HEK293 (cell line): ENCODE measurements at regions not wholly inside any gene's neighbourhood (a gene's known extent, or its start where the extent isn't known, plus 50 kb on each side); places are given as distances from the start of the nearest gene placed in this dataset.

ENCODE experiments used
- MEIS1 ChIP-seq: sonication (generic); formaldehyde crosslinking; IDR thresholded peaks from 2 replicates; pipeline ENCODE4 v1.8.1; 2022; ENCODE audit warnings: missing genetic modification reagents, mild to moderate bottlenecking, borderline replicate concordance
- ZFP41 ChIP-seq: fragments of 450-650 bp; formaldehyde crosslinking; IDR thresholded peaks from 2 replicates; pipeline ENCODE4 v1.5.1; 2016; ENCODE audit warnings: missing biosample characterization, missing genetic modification characterization, borderline replicate concordance
- ZNF121 ChIP-seq: fragments of 450-650 bp; formaldehyde crosslinking; IDR thresholded peaks from 2 replicates; pipeline ENCODE4 v1.5.1; 2016; ENCODE audit warnings: missing biosample characterization, missing genetic modification characterization
- ZNF23 ChIP-seq: fragments of 450-650 bp; formaldehyde crosslinking; IDR thresholded peaks from 2 replicates; pipeline ENCODE4 v1.5.1; 2016; ENCODE audit warnings: missing biosample characterization, missing genetic modification characterization, borderline replicate concordance
- ZNF394 ChIP-seq: fragments of 450-650 bp; formaldehyde crosslinking; IDR thresholded peaks from 2 replicates; pipeline ENCODE4 v1.5.1; 2016; ENCODE audit warnings: missing biosample characterization, missing genetic modification characterization, mild to moderate bottlenecking, moderate library complexity, borderline replicate concordance
- ZNF501 ChIP-seq: fragments of 450-650 bp; formaldehyde crosslinking; IDR thresholded peaks from 2 replicates; pipeline ENCODE4 v1.5.1; 2016; ENCODE audit warnings: missing biosample characterization, missing genetic modification characterization
- TF ChIP-seq, protein P1 (sequence below): fragments of 450-650 bp; formaldehyde crosslinking; IDR thresholded peaks from 2 replicates; pipeline ENCODE4 v1.5.1; 2016; ENCODE audit warnings: missing biosample characterization, missing genetic modification characterization
- TF ChIP-seq, protein P2 (sequence below): fragments of 450-650 bp; formaldehyde crosslinking; IDR thresholded peaks from 2 replicates; pipeline ENCODE4 v1.5.1; 2016; ENCODE audit warnings: missing biosample characterization, missing genetic modification characterization
- TF ChIP-seq, protein P3 (sequence below): fragments of 450-650 bp; formaldehyde crosslinking; IDR thresholded peaks from 2 replicates; pipeline ENCODE4 v1.5.1; 2016; ENCODE audit warnings: missing biosample characterization, missing genetic modification characterization
- TF ChIP-seq, protein P4 (sequence below): fragments of 450-650 bp; formaldehyde crosslinking; IDR thresholded peaks from 2 replicates; pipeline ENCODE4 v1.5.1; 2016; ENCODE audit warnings: missing biosample characterization, missing genetic modification characterization, borderline replicate concordance
- TF ChIP-seq, protein P5 (sequence below): fragments of 450-650 bp; formaldehyde crosslinking; IDR thresholded peaks from 2 replicates; pipeline ENCODE4 v1.5.1; 2016; ENCODE audit warnings: missing biosample characterization, missing genetic modification characterization

DNA sequence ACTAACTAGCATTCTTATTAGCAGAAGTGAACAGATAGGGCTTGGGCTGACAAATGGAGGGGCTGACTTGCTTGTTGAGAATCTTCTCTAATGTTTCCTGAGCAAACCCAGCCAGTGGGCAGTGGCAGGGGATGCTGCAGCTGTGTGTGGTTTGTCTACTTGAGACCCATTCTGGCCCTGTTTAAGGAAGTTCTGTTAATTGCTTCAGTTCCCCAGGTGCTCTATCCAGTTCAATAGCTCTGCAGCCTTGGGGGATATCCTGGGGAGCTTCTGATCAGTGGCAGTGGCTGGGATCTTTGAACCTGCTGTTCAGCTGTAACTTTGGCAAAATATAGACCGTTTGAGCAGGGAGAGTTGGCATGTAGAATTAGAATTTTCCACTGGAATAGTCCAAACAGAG lies 137.4 kb downstream of the ZNF326 start:
- TF ChIP-seq, protein P1, sequence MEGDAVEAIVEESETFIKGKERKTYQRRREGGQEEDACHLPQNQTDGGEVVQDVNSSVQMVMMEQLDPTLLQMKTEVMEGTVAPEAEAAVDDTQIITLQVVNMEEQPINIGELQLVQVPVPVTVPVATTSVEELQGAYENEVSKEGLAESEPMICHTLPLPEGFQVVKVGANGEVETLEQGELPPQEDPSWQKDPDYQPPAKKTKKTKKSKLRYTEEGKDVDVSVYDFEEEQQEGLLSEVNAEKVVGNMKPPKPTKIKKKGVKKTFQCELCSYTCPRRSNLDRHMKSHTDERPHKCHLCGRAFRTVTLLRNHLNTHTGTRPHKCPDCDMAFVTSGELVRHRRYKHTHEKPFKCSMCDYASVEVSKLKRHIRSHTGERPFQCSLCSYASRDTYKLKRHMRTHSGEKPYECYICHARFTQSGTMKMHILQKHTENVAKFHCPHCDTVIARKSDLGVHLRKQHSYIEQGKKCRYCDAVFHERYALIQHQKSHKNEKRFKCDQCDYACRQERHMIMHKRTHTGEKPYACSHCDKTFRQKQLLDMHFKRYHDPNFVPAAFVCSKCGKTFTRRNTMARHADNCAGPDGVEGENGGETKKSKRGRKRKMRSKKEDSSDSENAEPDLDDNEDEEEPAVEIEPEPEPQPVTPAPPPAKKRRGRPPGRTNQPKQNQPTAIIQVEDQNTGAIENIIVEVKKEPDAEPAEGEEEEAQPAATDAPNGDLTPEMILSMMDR (tag by site-specific recombination): no peak
- TF ChIP-seq ZFP41 (tag by site-specific recombination) (no peak), ZNF501 (tag by site-specific recombination) (no peak), ZNF23 (tag by site-specific recombination) (no peak), ZNF394 (tag by site-specific recombination) (no peak), MEIS1 (no peak), ZNF121 (tag by site-specific recombination) (no peak)
- TF ChIP-seq, protein P2, sequence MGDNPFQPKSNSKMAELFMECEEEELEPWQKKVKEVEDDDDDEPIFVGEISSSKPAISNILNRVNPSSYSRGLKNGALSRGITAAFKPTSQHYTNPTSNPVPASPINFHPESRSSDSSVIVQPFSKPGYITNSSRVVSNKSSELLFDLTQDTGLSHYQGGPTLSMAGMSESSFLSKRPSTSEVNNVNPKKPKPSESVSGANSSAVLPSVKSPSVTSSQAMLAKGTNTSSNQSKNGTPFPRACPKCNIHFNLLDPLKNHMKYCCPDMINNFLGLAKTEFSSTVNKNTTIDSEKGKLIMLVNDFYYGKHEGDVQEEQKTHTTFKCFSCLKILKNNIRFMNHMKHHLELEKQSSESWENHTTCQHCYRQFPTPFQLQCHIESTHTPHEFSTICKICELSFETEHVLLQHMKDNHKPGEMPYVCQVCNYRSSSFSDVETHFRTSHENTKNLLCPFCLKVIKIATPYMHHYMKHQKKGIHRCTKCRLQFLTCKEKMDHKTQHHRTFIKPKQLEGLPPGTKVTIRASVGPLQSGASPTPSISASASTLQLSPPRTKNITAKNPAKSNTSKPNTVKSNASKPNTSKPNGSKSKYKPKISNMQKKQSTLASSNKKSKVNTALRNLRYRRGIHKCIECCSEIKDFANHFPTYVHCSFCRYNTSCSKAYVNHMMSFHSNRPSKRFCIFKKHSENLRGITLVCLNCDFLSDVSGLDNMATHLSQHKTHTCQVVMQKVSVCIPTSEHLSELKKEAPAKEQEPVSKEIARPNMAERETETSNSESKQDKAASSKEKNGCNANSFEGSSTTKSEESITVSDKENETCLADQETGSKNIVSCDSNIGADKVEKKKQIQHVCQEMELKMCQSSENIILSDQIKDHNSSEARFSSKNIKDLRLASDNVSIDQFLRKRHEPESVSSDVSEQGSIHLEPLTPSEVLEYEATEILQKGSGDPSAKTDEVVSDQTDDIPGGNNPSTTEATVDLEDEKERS (tag by site-specific recombination): no peak
- TF ChIP-seq, protein P3, sequence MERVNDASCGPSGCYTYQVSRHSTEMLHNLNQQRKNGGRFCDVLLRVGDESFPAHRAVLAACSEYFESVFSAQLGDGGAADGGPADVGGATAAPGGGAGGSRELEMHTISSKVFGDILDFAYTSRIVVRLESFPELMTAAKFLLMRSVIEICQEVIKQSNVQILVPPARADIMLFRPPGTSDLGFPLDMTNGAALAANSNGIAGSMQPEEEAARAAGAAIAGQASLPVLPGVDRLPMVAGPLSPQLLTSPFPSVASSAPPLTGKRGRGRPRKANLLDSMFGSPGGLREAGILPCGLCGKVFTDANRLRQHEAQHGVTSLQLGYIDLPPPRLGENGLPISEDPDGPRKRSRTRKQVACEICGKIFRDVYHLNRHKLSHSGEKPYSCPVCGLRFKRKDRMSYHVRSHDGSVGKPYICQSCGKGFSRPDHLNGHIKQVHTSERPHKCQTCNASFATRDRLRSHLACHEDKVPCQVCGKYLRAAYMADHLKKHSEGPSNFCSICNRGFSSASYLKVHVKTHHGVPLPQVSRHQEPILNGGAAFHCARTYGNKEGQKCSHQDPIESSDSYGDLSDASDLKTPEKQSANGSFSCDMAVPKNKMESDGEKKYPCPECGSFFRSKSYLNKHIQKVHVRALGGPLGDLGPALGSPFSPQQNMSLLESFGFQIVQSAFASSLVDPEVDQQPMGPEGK (tag by site-specific recombination): no peak
- TF ChIP-seq, protein P4, sequence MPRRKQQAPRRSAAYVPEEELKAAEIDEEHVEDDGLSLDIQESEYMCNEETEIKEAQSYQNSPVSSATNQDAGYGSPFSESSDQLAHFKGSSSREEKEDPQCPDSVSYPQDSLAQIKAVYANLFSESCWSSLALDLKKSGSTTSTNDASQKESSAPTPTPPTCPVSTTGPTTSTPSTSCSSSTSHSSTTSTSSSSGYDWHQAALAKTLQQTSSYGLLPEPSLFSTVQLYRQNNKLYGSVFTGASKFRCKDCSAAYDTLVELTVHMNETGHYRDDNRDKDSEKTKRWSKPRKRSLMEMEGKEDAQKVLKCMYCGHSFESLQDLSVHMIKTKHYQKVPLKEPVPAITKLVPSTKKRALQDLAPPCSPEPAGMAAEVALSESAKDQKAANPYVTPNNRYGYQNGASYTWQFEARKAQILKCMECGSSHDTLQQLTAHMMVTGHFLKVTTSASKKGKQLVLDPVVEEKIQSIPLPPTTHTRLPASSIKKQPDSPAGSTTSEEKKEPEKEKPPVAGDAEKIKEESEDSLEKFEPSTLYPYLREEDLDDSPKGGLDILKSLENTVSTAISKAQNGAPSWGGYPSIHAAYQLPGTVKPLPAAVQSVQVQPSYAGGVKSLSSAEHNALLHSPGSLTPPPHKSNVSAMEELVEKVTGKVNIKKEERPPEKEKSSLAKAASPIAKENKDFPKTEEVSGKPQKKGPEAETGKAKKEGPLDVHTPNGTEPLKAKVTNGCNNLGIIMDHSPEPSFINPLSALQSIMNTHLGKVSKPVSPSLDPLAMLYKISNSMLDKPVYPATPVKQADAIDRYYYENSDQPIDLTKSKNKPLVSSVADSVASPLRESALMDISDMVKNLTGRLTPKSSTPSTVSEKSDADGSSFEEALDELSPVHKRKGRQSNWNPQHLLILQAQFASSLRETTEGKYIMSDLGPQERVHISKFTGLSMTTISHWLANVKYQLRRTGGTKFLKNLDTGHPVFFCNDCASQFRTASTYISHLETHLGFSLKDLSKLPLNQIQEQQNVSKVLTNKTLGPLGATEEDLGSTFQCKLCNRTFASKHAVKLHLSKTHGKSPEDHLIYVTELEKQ (tag by site-specific recombination): no peak
- TF ChIP-seq, protein P5, sequence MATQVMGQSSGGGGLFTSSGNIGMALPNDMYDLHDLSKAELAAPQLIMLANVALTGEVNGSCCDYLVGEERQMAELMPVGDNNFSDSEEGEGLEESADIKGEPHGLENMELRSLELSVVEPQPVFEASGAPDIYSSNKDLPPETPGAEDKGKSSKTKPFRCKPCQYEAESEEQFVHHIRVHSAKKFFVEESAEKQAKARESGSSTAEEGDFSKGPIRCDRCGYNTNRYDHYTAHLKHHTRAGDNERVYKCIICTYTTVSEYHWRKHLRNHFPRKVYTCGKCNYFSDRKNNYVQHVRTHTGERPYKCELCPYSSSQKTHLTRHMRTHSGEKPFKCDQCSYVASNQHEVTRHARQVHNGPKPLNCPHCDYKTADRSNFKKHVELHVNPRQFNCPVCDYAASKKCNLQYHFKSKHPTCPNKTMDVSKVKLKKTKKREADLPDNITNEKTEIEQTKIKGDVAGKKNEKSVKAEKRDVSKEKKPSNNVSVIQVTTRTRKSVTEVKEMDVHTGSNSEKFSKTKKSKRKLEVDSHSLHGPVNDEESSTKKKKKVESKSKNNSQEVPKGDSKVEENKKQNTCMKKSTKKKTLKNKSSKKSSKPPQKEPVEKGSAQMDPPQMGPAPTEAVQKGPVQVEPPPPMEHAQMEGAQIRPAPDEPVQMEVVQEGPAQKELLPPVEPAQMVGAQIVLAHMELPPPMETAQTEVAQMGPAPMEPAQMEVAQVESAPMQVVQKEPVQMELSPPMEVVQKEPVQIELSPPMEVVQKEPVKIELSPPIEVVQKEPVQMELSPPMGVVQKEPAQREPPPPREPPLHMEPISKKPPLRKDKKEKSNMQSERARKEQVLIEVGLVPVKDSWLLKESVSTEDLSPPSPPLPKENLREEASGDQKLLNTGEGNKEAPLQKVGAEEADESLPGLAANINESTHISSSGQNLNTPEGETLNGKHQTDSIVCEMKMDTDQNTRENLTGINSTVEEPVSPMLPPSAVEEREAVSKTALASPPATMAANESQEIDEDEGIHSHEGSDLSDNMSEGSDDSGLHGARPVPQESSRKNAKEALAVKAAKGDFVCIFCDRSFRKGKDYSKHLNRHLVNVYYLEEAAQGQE (tag by site-specific recombination): no peak
